ENCODE measurements at regions not wholly inside any gene's neighbourhood (a gene's known extent, or its start where the extent isn't known, plus 50 kb on each side); places are given as distances from the start of the nearest gene placed in this dataset.

DNA sequence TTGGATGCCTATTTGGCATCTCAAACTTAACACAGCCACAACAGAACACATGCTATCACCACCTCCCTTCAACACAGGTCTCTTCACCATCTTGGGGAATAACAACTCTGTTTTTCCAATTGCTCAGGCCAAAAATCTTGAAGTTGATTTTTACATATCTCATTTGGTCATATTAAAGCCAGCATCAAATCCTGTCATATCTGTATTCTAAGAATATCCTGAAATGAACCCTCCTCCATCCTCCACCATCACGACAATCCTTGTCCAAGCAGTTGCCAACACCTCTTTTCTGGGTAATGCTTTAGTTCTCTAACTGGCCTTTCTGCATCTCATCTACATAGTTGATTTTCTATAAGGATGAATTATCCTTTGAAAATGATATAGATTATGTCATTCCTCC, 168.7 kb downstream of the GPR37 start:
- TF ChIP-seq, protein P1, sequence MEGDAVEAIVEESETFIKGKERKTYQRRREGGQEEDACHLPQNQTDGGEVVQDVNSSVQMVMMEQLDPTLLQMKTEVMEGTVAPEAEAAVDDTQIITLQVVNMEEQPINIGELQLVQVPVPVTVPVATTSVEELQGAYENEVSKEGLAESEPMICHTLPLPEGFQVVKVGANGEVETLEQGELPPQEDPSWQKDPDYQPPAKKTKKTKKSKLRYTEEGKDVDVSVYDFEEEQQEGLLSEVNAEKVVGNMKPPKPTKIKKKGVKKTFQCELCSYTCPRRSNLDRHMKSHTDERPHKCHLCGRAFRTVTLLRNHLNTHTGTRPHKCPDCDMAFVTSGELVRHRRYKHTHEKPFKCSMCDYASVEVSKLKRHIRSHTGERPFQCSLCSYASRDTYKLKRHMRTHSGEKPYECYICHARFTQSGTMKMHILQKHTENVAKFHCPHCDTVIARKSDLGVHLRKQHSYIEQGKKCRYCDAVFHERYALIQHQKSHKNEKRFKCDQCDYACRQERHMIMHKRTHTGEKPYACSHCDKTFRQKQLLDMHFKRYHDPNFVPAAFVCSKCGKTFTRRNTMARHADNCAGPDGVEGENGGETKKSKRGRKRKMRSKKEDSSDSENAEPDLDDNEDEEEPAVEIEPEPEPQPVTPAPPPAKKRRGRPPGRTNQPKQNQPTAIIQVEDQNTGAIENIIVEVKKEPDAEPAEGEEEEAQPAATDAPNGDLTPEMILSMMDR (IDR thresholded peaks at IDR 0.05) = no peak
- TF ChIP-seq POLR2A (IDR thresholded peaks at IDR 0.05) = no peak
- TF ChIP-seq POLR2AphosphoS5 (IDR thresholded peaks at IDR 0.05) = no peak
- no peak for TF ChIP-seq EP300 (IDR thresholded peaks at IDR 0.05)
